ENCODE measurements at regions not wholly inside any gene's neighbourhood (a gene's known extent, or its start where the extent isn't known, plus 50 kb on each side); places are given as distances from the start of the nearest gene placed in this dataset.
"Not testable (repeated sequence)": the region's sequence is repeated elsewhere in the genome, so short reads cannot be mapped to it uniquely, and the experiment has no call there.

DNA sequence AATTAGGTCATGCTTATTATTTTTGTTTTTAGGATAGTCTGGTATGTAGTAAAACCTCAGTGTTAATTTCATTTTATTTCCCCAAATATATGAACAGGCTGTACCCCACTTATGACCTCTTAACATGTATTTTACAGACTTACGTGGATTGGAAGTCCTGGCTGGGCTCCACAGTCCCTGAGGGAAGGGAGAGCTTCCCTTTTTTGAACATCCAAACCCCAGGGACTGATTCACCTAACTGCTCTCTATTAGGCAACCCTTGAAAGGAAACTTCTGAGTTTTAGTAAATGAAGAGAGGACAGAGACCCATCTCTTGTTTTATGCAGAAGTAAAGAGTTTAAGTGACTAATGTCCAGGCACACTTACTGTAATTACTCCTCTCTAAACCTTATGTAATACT, 233.1 kb upstream of the SPRY1 start:
- DNase-seq = no peak

DNA sequence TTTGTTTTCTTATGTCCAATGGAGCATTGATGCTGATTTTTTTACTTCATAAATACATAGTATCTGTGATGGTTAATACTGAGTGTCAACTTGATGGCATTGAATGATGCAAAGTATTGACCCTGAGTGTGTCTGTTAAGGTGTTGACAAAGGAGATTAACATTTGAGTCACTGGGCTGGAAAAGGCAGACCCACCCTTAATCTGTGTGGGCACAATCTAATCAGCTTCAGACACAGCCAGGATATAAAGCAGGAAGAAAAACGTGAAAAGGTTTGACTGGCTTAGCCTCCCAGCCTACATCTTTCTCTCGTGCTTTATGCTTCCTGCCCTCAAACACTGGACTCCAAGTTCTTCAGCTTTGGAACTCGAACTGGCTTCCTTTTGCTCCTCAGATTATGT, 230.6 kb upstream of the SPRY1 start:
- DNase-seq = no peak

DNA sequence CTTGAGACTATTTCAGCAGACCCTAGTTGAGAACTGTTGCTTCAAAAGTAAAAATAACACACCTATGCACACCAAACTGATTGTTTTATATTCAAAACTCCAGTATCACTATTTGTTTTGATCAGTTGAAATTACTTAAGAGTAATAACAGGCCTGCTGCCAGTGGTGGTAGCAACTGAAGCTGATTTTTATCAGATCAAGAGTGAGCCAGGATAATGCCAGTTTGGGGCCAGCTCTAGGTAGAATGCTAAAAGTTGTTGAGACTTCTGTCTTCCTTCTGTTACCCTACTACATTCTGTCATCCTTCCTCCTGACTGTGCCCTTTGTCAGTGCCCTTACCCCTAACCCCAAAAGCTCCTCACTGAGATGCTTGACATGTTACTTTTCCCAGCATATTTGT, 228.7 kb upstream of the SPRY1 start:
- no peak for DNase-seq

DNA sequence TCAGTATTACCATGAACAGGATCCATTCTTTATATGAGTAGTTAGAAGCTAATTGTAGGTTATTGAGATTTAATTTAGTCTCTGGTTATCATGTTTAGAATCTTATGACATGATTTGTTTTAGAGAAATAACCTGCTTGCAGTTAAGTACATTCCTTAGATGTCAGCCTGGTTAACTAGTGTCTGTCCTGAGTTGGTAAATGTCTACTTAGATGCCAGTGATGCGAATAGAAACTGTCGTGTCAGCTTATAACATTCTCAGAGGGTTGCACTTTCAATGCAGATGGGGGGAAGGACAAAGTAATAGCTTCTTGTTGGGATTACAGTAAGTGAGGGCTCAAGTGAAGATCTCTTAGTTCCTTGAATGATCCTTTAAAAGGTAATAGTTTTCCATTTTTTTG, 227.8 kb upstream of the SPRY1 start:
- no peak for DNase-seq

GRCh38 chr4:123170843-123171242, 225.8 kb upstream of the SPRY1 start:
- DNase-seq = no peak

DNA sequence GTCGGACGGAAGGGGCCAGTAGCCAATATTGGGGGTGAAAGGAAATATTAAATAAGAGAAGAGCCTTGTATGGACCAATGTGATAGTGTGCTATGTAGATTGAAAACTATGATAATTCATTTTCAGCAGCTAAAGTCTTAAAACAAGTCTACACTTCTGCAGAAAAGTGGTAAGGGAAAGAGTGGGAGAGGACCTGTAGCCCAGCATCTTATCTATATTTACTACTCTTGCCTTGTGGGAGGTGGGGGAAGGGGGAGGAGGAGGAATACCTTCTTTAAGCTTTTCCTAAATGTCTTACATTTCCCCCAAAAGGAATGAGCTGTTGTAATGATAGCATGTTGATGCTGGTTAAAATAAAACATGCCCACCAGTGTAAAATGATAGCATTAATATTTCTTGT, 220.0 kb upstream of the SPRY1 start:
- DNase-seq = no peak

DNA sequence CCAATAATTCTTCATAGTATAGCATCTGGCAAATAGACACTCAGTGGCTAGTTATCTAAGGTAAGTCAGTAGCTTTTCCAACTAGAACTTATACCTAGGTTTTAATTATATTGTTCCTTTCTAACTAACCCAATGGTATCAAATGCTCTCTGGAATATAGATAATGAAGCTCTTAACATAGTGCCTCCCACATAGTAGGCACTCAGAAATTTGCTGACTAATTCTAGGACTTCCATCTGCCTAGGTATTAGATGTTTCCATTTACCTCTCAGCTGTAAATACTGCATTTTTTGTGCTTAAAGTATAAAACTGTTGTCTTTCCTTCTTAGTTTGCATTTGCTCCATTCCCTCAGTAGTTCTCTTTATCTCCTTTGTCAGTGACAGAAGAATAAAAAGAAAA, 214.3 kb upstream of the SPRY1 start:
- no peak for DNase-seq

- DNase-seq = no peak
These were observed 213.3 kb upstream of the SPRY1 start for GRCh38 chr4:123183308-123183707.

DNA sequence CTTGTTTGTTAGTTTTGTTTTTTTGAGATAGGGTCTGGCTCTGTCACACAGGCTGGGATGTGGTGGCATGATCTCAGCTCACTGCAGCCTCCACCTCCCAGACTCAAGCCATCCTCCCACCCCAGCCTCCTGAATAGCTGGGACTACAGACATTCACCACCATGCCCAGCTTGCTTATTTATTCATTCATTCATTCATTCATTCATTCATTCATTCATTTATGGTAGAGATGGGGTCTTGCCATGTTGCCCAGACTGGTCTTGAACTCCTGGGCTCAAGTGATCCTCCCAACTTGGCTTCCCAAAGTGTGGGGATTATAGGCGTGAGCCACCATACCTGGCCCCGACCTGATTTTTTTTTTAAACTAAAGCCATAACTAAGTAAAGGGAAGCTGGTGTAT, 212.8 kb upstream of the SPRY1 start:
- DNase-seq = not testable (repeated sequence)

DNA sequence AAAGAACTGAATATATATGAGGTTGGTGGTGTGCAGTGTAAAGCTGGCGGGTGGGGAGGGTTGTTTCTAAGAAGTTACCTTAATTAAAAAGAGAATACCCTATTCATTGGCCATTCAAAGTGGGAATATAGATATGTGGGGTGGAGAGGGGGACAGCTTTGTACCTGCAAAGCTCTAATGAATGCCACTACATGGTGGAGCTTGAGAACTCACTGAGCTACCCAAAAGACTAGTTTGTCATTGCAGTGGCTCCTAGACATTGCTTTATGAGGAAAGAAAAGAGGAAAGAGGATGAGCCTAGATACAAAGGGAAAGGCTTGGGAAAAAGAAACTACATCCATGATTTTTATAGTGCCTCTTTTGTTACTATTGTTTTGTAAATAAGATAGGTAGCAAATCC, 209.9 kb upstream of the SPRY1 start:
- no peak for DNase-seq

- no peak for DNase-seq
These were observed 206.4 kb upstream of the SPRY1 start for GRCh38 chr4:123190176-123190575.

DNA sequence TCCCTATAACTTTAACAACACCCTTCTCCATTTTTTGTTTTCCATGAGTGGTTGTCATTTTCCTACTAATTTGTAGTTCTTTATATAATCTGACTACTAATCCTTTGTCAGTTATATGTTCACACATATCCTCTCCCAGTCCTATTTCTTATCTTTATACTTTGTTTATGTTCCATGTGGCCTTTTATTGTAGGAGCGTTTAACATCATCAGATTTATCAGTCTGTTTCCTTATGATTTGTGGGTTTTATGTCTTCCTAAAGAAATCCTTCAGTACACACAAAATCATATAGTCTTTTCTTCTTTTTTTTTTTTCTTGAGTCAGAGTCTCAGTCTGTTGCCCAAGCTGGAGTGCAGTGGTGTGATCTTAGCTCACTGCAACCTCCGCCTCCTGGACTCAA, 204.9 kb upstream of the SPRY1 start:
- DNase-seq = no peak

GRCh38 chr4:123193802-123194367, 202.7 kb upstream of the SPRY1 start:
- no peak for DNase-seq

- DNase-seq = no peak
These were observed 197.9 kb upstream of the SPRY1 start for GRCh38 chr4:123198706-123199105.

DNA sequence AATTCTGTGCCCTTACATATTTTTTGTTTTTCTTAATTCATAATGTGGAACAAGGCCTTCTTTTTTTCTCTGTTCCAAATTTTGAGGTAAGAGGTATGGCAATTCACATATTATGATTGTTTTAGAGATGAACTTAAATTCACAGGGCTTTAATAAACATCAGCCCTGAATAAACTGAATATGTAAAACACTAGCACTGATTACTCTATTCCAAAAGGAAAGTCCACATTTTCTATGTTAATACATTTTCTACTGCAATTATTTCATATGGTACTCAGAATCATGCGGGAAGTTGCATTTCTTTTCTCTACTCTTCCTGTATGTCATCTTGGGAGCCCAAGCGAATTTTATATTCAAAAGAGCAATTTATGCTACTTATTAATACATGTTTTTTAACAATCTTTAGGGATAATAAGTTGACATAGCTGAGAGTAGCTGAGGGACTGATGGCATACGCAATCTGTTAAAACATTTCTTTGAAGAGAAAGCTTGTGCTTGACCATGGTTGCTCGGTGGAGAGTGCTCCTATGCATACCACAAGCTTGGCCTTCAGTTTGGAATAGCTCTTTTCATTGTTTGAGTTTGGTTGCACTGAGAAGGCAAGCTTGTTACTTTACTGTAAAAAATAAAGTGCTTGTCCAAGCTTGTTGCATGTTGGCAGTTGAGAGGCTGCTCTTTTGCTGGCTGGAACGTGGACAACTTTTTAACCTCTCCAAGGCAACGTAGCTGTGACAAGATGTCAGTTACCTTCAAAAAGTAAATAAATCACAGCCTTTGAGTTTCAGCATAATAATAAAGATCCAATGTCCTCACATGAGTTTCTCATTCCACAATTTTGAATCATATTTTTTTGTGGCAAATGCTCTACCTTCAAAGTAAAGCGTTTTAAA, 196.3 kb upstream of the SPRY1 start:
- no peak for DNase-seq

- no peak for DNase-seq
These were observed 191.9 kb upstream of the SPRY1 start for GRCh38 chr4:123204737-123205136.

GRCh38 chr4:123206016-123206415, 190.6 kb upstream of the SPRY1 start:
- no peak for DNase-seq

GRCh38 chr4:123209436-123209835, 187.2 kb upstream of the SPRY1 start:
- DNase-seq = no peak

DNA sequence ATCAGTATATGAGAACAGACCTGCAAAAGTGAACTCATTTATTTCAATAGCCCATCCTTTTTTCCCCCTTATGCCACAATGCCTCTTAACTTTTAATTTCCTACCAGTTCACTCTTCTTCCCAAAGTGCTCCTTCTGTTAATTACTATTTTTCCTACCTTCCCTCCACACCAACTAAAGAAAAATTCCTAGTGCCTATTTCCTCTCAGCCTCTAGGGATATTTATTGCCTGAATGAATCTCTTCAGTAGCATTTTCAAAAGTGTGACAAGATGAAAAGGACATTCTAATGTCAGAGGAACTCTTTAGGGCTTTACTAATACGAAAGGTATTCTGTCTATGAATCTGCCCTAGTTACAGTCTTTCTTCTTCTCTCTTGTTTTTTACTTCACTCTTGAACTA, 181.1 kb upstream of the SPRY1 start:
- no peak for DNase-seq

- DNase-seq = no peak
These were observed 180.1 kb upstream of the SPRY1 start for GRCh38 chr4:123216543-123216942.

DNA sequence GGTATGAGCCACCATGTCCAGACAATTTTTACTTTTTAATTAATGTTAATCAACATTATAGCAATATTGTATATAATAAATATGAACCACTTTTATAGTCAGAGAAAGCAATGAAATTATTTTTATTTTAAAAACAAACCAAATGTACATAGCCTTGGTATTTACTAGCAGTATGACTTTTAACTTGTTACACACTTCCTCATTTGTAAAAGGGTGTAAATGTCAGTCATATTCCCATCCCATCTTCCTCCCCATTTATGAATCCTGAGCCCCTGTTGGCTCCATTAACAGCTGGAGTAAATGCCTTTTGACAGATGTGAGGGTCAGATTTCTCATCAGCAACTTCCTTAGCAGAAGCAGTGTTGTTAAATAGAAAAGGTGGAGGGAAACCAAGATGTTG, 179.6 kb upstream of the SPRY1 start:
- no peak for DNase-seq

- DNase-seq = no peak
These were observed 178.9 kb upstream of the SPRY1 start for GRCh38 chr4:123217664-123218063.

DNA sequence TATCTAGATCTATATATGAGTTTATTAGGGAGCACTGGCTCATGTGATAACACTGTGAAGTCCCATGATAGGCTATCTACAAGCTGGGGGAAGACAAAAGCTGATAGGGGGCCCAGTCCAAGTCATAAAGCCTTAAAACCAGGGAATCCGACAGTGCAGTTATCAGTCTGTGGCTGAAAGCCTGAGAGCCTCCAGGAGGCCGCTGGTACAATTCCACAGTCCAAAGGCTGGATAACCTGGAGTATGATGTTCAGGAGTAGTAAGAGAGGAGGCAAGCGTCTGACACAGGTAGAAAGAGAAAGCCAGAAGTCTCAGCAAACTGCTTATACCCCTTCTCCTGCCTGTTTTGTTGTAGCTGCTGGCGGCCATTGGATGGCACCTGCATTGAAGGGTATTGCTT, 177.6 kb upstream of the SPRY1 start:
- DNase-seq = no peak

GRCh38 chr4:123229286-123229685, 167.3 kb upstream of the SPRY1 start:
- DNase-seq = no peak

GRCh38 chr4:123230061-123230460, 166.5 kb upstream of the SPRY1 start:
- no peak for DNase-seq

All from activated CD4-positive, alpha-beta T cell treated with anti-CD3 and anti-CD28 coated beads for 48 hours (primary cell).